GM04504 (cell line): ENCODE measurements at regions not wholly inside any gene's neighbourhood (a gene's known extent, or its start where the extent isn't known, plus 50 kb on each side); places are given as distances from the start of the nearest gene placed in this dataset.
"Not testable (repeated sequence)": the region's sequence is repeated elsewhere in the genome, so short reads cannot be mapped to it uniquely, and the experiment has no call there.

ENCODE experiments used
- DNase-seq: peaks from one replicate; pipeline ENCODE4 v3.0.0-alpha.2; 2012; ENCODE audit warnings: low read depth

DNA sequence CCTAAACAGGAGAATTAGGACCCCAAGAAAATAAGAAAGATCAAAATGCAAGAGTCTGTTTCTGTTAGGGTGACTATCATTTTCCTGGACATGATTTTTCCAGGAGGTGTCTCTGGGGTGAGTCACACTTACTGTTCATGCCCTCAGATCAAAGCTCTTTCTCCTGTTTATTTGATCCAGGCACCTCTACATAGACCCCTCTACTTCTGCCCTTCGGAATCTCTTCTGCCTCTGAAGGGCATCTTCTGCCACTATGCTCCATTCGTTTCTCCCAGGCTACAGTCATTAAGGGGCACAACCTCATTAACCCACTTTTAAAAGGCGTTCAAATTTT, 1328.0 kb downstream of the GATA3 start:
- DNase-seq: no peak

- no peak for DNase-seq
Measured at GRCh38 chr10:9390516-9390915, 1336.0 kb downstream of the GATA3 start.

GRCh38 chr10:9399275-9399983, 1344.9 kb downstream of the GATA3 start:
- DNase-seq: no peak

- DNase-seq: not testable (repeated sequence)
Measured at GRCh38 chr10:9402067-9402466, 1347.6 kb downstream of the GATA3 start.

DNA sequence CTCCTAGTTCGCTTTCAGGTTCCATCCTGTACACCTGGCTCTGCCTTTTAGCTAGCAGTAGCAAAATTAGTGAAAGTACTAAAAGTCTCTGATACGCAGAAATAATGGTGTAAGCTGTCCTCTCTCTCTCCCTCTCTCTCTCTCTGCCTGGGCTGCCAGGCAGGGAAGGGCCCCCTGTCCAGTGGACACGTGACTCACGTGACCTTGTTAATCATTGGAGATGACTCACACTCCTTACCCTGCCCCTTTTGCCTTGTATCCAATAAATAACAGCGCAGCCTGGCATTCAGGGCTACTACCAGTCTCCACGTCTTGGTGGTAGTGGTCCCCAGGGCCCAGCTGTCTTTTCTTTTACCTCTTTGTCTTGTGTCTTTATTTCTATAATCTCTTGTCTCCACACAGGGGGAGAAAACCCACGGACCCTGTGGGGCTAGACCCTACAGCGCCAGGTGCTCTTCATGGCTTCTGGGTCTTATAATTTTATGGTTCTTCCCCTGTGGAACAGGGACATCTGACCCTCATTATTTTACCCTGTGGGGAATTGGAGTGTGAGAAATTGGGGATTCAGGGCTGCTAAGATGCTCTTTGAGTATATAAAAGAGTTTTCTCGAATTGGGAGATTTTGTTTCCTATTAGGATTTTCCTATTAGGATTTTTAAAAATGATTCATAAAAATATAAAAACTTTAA, 1348.2 kb downstream of the GATA3 start:
- not testable (repeated sequence) for DNase-seq

DNA sequence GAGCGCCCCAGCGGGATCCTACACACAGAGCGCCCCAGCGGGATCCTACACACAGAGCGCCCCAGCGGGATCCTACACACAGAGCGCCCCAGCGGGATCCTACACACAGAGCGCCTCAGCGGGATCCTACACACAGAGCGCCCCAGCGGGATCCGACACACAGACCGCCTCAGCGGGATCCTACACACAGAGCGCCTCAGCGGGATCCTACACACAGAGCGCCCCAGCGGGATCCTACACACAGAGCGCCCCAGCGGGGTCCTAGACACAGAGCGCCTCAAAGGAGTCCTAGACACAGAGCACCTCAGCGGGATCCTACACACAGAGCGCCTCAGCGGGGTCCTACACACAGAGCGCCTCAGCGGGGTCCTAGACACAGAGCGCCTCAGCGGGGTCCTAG, 1352.7 kb downstream of the GATA3 start:
- not testable (repeated sequence) for DNase-seq

GRCh38 chr10:9416331-9416730, 1361.8 kb downstream of the GATA3 start:
- no peak for DNase-seq

DNA sequence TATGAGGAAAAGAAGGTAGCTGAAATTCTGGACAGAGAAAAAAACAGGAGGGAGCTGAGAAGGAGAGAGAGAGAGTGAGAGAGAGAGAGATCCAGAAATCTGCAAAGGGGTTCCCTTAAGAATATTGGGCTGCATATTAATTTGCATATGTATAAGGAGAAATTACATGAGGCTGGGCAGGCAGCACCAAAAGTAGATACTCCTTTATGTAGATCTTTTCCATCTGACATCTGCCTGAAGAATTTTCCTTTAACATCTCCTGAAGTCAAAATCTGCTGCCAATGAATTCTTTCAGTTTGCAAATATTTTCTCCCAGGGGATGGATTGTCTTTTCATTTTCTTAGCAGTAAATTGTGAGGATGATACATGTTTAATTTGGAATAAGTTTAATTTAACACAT, 1365.3 kb downstream of the GATA3 start:
- DNase-seq: no peak

- DNase-seq: no peak
Measured at GRCh38 chr10:9427209-9427608, 1372.7 kb downstream of the GATA3 start.

DNA sequence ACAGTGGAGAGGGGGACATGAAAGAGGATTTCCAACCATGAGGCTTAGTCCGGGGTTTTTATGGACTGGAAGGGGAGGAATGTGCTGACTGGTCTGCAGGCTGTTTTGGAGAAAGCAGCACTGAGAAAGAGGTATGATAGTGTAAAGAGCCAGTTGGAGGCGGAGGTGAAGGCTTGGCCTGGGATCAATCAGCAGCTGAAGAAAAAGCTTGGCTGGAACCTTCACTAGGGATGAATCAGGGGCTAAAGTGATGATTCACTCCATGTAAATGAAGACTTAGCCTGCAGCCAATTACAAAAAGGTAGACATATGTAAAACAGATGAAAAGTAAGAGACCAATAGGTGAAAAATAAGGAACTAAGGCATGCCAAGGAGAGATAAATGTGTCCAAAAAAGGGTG, 1382.6 kb downstream of the GATA3 start:
- no peak for DNase-seq

DNA sequence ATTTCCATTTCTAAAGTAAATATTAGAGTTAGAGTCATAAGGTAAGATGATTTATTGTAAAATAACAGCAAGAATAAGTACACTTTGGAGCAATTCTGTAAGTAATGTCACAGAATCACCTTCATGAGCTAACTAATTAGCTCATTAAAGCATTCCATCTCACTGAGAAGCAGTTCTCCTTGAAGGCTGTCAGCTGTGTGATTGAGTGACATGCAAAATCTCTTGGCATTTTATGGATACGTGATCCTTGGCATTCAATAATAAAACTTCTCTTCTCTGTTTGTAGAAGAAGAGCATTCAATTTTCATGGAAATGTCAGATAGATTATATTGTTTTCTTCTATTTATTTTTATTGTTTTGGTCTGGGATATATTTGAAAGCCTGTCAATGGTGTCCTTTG, 1389.3 kb downstream of the GATA3 start:
- no peak for DNase-seq

GRCh38 chr10:9449530-9449929, 1395.0 kb downstream of the GATA3 start:
- DNase-seq: no peak

DNA sequence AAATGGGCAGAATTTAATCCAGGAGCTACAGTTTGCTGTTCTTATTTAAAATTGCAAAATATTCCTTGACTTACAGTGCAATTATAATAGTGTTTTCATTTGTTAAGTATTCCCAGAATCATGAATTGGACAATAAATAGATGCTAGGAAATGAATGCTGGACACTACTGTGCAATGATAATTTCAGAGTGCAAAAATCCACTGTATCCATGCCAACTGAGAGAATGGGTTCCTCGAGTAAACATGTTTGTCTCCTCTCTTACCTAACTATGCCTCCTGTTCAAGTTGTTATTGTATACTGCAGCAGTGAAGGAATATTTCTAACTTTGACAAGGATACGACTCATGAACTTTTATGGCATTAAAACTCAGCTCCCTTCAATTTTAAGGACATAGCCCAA, 1396.3 kb downstream of the GATA3 start:
- no peak for DNase-seq

DNA sequence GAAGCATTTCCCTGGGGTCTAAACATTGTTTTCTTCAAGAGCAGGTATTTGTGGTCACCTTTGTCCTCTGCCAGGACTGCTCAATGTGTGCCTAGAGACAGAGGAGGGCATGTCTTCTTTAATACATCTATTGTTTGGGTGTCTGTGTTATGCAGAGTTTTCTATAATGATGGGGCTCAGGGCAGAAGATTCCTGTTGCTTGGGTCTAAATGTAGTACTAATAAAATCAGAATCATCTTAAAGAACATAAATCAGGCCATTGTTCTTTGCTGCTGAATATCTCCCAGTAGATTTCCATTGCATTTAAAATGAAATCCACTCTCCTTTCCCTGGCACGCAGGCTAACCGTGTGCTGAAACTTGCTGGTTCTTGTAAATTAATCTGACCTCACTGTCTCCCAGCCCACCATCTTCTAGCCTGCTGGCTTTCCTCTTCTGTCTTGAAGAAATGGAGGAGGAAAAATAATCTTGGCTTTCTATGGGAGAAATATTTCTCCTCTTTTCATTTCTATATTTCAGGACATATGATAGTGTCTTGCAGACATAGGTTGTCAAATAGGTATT, 1396.8 kb downstream of the GATA3 start:
- no peak for DNase-seq

DNA sequence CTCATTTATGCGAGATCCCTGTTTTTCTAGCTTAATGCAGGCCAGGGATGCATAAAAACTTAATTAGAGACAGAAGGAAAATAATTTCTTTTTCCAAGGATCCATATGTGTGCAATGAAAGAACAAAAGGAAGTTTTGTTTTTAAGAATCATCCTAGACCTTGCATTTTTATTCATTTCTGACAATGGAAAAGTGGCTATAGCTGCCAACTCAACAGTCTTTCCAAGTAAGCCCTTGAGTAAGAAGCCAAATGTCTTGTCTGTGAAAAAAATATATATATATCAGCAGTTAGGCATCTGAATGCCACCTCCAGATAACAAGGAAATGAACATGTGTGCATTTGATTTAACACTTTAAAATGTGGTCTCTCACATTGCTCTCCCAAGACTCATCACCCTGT, 1397.6 kb downstream of the GATA3 start:
- DNase-seq: no peak

DNA sequence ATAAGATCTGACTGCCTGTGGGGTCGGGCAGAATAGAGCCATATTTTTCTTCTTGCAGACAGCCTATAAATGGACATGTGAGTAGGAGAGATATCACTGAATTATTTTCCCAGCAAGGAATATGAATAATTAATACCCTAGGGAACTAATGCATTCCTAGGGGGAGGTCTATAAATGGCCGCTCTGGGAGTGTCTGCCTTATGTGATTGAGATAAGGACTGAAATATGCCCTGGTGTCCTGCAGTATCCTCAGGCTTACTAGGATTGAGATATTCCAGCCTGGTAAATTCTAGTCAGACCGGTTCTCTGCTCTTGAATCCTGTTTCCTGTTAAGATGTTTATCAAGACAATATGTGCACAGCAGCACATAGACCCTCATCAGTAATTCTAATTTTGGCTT, 1399.4 kb downstream of the GATA3 start:
- not testable (repeated sequence) for DNase-seq

GRCh38 chr10:9469663-9470205, 1415.2 kb downstream of the GATA3 start:
- DNase-seq: no peak

DNA sequence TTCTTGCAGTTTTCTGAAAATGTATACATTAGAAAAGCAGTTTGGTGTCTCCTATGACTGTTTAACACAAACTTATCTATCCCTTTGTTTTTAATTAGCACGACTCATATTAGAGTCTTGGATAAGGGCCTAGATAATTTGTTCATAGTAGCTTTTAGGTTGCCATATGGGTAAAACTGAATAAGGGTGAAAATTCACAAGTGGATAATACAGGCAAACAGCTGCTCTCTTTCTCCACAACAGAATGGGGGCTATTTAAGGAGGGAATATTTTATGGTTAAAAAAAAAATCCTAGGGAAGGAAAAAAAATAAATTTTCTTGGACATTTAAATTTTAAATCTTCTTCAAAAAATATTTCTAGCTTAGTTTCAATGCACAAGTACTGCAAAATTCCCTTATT, 1416.1 kb downstream of the GATA3 start:
- DNase-seq: no peak

DNA sequence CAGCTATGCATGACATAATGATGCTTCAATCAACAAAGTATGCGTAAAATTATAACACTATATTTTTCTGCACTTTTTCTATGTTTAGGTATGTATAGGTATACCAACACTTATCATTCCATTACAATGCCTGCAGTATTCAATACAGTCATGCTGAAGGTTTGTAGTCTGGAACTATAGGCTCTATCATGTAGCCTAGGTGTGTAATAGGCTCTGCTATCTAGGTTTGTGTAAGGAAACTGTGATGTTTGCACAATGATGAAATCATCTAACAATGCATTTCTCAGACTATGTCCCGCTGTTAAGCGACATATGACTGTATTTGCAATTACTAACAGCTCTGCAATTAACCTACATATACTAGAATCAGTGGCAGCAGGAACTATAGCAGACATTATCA, 1447.5 kb downstream of the GATA3 start:
- DNase-seq: no peak

- DNase-seq: no peak
Measured at GRCh38 chr10:9504227-9504626, 1449.7 kb downstream of the GATA3 start.

- no peak for DNase-seq
Measured at GRCh38 chr10:9505546-9505945, 1451.1 kb downstream of the GATA3 start.

GRCh38 chr10:9508606-9509005, 1454.1 kb downstream of the GATA3 start:
- no peak for DNase-seq

DNA sequence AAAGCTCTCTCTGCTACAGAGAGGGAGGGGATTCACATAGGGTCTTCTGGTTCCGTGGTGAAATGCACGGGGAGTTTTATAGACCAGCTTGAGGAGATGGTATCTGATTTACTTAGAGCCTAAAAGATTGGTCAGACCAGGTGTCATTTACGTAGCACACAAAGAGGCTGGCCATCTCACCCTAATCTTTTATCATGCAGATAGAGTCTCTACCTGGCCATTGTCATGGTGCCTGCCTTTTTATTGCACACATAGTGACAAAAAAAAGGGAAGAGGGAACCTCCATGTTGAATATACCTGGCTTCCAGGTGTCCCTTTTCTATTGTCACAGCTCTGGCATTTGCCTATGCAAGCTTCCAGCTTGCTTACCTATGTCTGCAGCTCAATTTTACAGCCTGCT, 1456.1 kb downstream of the GATA3 start:
- no peak for DNase-seq
